Type B pancreatic cell (in vitro differentiated cells): ENCODE measurements at regions not wholly inside any gene's neighbourhood (a gene's known extent, or its start where the extent isn't known, plus 50 kb on each side); places are given as distances from the start of the nearest gene placed in this dataset.
A peak's percentile ranks its signal among the peaks of the same experiment; 100 is the strongest.
"Not testable (repeated sequence)": the region's sequence is repeated elsewhere in the genome, so short reads cannot be mapped to it uniquely, and the experiment has no call there.

Source experiments
- DNase-seq: peaks from one replicate; pipeline ENCODE4 v3.0.0; 2021; ENCODE audit warnings: mixed read lengths; ENCODE audit not compliant: unreplicated experiment; ENCODE audit errors: extremely low spot score
- H3K27ac Mint-ChIP-seq: 2 replicates; pipeline ENCODE4 v1.8.0; 2021; ENCODE audit warnings: mild to moderate bottlenecking, mixed read lengths
- H3K27me3 Mint-ChIP-seq: 2 replicates; pipeline ENCODE4 v1.8.0; 2021; ENCODE audit warnings: mixed read lengths
- H3K36me3 Mint-ChIP-seq: 2 replicates; pipeline ENCODE4 v1.8.0; 2021; ENCODE audit warnings: mixed read lengths
- H3K4me1 Mint-ChIP-seq: one replicate; pipeline ENCODE4 v1.8.0; 2021; ENCODE audit warnings: mixed read lengths; ENCODE audit not compliant: unreplicated experiment
- H3K4me3 Mint-ChIP-seq: 2 replicates; pipeline ENCODE4 v1.8.0; 2021; ENCODE audit warnings: mild to moderate bottlenecking, mixed read lengths
- H3K9me3 Mint-ChIP-seq: 2 replicates; pipeline ENCODE4 v1.8.0; 2021; ENCODE audit warnings: mixed read lengths
- TF ChIP-seq, protein P1 (sequence below): fragments of 200-600 bp; sonication (generic); conservative IDR thresholded peaks from 2 replicates; pipeline ENCODE4 v1.5.0; 2021; ENCODE audit warnings: antibody characterized with exemption, mild to moderate bottlenecking

- TF ChIP-seq, protein P1, sequence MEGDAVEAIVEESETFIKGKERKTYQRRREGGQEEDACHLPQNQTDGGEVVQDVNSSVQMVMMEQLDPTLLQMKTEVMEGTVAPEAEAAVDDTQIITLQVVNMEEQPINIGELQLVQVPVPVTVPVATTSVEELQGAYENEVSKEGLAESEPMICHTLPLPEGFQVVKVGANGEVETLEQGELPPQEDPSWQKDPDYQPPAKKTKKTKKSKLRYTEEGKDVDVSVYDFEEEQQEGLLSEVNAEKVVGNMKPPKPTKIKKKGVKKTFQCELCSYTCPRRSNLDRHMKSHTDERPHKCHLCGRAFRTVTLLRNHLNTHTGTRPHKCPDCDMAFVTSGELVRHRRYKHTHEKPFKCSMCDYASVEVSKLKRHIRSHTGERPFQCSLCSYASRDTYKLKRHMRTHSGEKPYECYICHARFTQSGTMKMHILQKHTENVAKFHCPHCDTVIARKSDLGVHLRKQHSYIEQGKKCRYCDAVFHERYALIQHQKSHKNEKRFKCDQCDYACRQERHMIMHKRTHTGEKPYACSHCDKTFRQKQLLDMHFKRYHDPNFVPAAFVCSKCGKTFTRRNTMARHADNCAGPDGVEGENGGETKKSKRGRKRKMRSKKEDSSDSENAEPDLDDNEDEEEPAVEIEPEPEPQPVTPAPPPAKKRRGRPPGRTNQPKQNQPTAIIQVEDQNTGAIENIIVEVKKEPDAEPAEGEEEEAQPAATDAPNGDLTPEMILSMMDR: no peak
- Mint-ChIP-seq H3K27me3 (peaks cover 7% of the 10 kb centered on the region), H3K36me3 (no peaks in the 10 kb centered on the region), H3K27ac (no peak overlapping the region), H3K4me1 (peaks cover 32% of the 10 kb centered on the region), H3K9me3 (peaks cover 10% of the 10 kb centered on the region), H3K4me3 (no peak overlapping the region)
- no peak for DNase-seq
These were observed 156.0 kb downstream of the DEFB131A start for GRCh38 chr4:9600246-9600645.

DNA sequence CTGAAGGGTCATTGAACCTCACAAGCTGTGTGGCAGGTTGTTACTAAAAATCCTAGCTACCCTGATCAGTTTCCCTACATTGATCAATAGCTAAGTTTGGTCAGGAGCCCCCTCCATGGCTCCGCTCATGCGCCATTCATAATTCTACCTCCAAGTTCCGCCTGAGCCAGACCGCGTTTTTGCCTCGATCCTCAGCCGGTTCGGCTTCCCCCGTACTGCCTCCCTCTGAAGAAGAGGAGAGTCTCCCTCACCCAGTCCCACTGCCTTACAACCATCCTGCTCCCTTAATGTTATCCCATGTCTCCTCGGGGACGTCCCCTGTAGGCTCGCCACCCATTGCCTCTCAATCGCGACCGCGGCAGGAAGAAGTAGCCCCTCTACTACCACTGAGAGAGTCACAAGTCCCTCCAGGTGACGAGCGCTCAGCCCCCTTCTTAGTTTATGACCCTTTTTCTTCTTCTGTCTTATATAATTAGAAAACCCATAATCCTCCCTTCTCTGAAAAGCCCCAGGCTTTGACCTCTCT is 158.2 kb downstream of the DEFB131A start:
- TF ChIP-seq, protein P1: no peak
- Mint-ChIP-seq H3K4me1 (peaks cover 36% of the 10 kb centered on the region), H3K27ac (no peak overlapping the region), H3K9me3 (no peaks in the 10 kb centered on the region), H3K36me3 (no peaks in the 10 kb centered on the region), H3K4me3 (peak overlapping the region; percentile 11), H3K27me3 (peaks cover 7% of the 10 kb centered on the region)
- DNase-seq: no peak

- H3K4me1 Mint-ChIP-seq: peaks cover 36% of the 10 kb centered on the region
- H3K36me3 Mint-ChIP-seq, H3K27me3 Mint-ChIP-seq, H3K9me3 Mint-ChIP-seq, DNase-seq: not testable (repeated sequence)
- peak overlapping the region; percentile 90 for H3K27ac Mint-ChIP-seq
- peak overlapping the region; percentile 82 for H3K4me3 Mint-ChIP-seq
These were observed 160.0 kb downstream of the DEFB131A start for GRCh38 chr4:9604031-9604892.

DNA sequence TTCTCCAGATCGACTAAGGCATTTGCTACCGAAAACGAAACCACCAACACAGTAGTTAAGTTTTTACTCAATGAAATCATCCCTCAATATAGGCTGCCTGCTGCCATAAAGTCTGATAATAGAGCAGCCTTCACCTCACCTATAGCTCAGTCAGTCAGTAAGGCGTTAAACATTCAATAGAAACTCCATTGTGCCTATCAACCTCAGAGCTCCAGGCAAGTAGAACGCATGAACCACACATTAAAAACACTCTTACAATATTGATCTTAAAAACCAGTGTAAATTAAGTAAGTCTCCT is 160.6 kb downstream of the DEFB131A start:
- DNase-seq, H3K36me3 Mint-ChIP-seq, H3K9me3 Mint-ChIP-seq, H3K27me3 Mint-ChIP-seq: not testable (repeated sequence)
- Mint-ChIP-seq H3K4me1 (peaks cover 32% of the 10 kb centered on the region), H3K4me3 (peak overlapping the region; percentile 82), H3K27ac (peak overlapping the region; percentile 90)

DNA sequence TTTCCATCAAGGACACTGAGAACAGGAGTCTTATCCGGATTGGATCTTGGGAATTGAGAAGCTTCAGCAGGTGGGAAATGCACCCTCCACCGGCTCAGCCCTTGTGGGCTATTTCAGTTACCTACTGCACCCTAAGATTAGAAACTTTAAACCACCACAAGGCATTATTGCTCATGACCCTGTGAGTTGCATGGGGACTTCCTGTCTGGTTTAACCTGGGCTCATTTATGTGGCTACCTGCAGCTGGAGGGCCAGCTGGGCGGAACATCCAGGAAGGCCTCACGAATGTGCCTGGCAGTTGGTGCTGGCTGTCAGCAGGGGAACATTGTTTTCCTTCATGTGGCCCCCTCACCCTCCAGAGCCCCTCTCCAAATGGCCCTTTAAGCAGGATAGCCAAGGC is 164.1 kb downstream of the DEFB131A start:
- Mint-ChIP-seq H3K4me3 (no peak overlapping the region), H3K36me3 (no peaks in the 10 kb centered on the region), H3K4me1 (peaks cover 25% of the 10 kb centered on the region), H3K27me3 (no peaks in the 10 kb centered on the region), H3K9me3 (no peaks in the 10 kb centered on the region), H3K27ac (no peak overlapping the region)
- DNase-seq: no peak
- TF ChIP-seq, protein P1: no peak

DNA sequence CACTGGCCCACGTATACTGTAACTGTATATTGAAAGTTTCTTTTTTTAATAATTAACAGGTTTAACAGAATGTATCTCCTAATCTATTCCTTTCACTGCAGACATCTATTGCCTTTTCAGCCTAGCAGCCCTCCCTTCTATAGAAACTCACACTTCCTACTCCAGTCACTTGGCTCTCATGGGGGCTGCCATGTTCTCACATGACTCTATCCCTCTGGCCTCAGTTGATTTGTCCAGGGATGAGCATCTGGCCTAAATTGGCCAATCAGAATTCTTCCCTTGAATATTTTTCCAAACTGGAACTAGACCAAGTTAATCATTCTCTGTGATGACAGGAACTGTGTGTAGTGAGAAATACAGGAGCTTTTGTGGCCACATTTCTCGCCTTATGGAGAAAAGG is 166.1 kb downstream of the DEFB131A start:
- H3K27ac Mint-ChIP-seq, H3K4me3 Mint-ChIP-seq, H3K36me3 Mint-ChIP-seq, H3K27me3 Mint-ChIP-seq, H3K4me1 Mint-ChIP-seq, DNase-seq, H3K9me3 Mint-ChIP-seq: not testable (repeated sequence)

DNA sequence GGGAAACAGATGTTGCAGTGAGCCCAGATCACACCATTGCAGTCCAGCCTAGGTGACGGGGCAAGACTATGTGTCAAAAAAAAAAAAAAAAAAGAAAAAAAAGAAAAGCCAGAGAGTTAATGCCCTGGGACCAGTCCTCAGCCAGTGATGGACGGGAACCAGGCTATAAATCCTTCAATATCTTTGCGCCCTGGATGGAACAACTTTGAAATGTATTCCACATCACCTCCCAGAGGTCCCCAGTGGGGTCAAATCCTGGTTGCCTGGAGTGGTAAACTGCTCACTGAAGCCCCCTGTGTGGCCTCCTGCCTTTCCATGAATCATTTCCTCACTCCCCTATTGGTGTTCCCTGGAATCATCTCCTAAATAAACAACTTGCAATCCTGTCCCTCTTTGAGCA is 166.9 kb downstream of the DEFB131A start:
- no peak overlapping the region for H3K27ac Mint-ChIP-seq
- H3K36me3 Mint-ChIP-seq: no peaks in the 10 kb centered on the region
- no peak overlapping the region for H3K4me3 Mint-ChIP-seq
- no peak for DNase-seq
- H3K9me3 Mint-ChIP-seq: no peaks in the 10 kb centered on the region
- no peaks in the 10 kb centered on the region for H3K27me3 Mint-ChIP-seq
- H3K4me1 Mint-ChIP-seq: peaks cover 2% of the 10 kb centered on the region
- TF ChIP-seq, protein P1: no peak

GRCh38 chr4:9636411-9636810 is 145.0 kb upstream of the DRD5 start:
- H3K4me3 Mint-ChIP-seq, H3K4me1 Mint-ChIP-seq, H3K9me3 Mint-ChIP-seq, DNase-seq, H3K36me3 Mint-ChIP-seq, H3K27ac Mint-ChIP-seq: not testable (repeated sequence)
- peaks cover 18% of the 10 kb centered on the region for H3K27me3 Mint-ChIP-seq
